Activated CD4-positive, CD25-positive, alpha-beta regulatory T cell treated with anti-CD3 and anti-CD28 coated beads, Interleukin-2, amount 50 U/mL, for 16 hours (primary cell): ENCODE measurements at regions not wholly inside any gene's neighbourhood (a gene's known extent, or its start where the extent isn't known, plus 50 kb on each side); places are given as distances from the start of the nearest gene placed in this dataset.
"Not testable (repeated sequence)": the region's sequence is repeated elsewhere in the genome, so short reads cannot be mapped to it uniquely, and the experiment has no call there.

Experiments
- DNase-seq: peaks from one replicate; pipeline ENCODE4 v3.0.0-alpha.2; 2020; ENCODE audit warnings: low read depth, low spot score

- DNase-seq: no peak
These were observed 133.2 kb downstream of the ADSS2 start for GRCh38 chr1:244318512-244318911.

DNA sequence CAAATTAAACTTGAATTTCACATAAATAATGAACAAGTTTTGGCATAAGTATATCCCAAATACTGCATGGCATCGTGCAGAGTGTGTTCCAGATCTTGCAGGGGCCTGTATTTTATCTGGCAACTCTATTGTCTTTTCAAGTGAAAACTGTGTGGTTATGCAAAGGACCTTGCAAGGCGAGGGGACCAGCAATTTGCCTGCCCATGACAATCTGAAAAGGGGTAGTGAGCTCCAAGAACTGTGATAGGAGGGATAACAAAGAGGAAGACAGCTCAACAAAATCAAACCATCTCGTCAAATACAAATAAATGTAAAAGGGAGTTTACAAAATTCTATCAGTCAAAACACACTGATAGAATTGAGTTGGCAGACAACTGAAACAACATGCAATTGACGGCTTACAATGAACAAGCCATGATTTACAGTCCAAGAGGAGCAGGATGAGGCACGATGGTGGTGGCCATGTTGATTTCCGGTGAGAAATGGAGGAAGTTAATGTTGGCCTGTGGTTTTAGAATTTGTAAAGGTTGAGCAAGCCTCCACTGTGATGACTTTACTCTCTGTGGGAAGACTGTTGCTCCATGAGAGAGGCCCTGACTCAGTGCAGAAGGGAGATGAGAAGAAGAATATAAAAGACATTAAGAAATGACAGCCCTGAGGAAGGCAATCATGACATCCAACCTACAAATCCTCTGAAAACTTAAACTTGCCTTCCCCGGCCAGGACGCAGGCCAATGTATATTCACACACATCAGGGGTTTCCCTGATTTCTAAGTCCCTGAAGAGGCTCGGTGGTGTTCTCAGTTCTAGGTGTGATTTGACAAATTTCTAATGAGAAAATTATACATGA is 132.2 kb downstream of the ADSS2 start:
- DNase-seq: no peak

DNA sequence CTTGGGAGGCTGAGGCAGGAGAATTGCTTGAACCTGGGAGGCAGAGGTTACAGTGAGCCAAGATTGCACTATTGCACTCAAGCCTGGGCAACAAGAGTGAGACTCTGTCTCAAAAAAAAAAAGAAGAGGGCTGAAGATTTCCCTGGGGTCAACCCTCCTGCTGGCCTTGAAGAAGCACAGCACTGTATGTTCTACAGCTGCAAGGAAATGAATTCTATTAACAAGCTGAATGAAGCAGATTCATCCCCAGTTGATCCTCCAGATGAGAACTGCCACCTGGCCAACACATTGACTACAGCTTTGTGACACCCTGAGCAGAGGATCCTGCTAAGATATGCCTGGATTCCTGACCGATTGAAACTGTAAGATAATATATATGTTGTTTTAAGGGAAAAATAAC is 129.5 kb downstream of the ADSS2 start:
- no peak for DNase-seq

- DNase-seq: no peak
These were observed 128.8 kb downstream of the ADSS2 start for GRCh38 chr1:244322791-244323521.

DNA sequence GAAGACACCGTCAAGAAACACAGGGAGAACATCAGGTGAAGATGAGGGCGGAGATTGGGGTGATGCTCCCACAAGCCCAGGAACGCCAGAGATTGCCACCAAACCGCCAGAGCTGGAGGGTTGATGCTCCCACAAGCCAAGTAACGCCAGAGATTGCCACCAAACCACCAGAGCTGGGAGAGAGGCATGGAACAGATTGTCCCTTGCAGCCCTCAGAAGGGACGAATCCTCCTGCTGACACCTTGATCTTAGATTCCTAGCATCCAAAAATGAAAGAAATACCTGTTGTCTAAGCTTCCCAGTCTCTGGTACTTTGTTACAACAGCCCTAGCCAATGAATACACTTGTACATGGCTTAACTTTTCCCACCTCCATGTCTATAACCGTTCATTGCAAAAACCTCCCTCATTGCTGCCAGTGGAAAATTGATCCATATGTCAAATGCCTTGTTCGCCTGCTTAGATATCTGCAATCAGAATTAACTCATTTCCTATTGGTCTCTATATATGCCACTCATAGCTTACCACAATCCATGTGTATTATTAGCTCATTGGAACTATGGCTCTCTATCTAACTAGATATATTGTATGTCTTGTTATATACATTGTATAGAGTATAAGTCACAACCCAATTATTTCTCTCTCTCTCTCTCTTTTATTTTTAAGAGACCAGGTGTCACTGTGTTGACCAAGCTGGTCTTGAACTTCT is 127.4 kb downstream of the ADSS2 start:
- DNase-seq: no peak

- DNase-seq: no peak
These were observed 126.5 kb downstream of the ADSS2 start for GRCh38 chr1:244325056-244325758.

DNA sequence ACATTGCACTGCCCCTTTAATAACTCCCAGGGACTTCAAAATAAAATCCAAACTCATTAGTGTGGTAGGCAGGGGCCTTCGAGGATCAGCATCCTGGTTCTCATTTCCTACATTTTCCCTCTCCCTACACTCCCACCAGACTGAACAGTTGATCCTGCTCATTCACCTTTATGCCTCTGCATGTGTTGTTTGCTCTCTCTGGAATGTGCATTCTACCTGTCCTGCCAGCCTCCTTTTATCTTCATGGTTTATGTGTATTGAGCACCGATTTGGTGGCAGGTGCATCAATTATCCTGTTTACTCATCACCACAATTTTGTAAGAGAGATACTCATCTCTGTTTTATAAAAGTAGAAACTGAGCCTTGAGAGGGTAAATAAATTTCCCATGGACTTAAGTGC is 125.0 kb downstream of the ADSS2 start:
- DNase-seq: no peak

GRCh38 chr1:244327533-244327932 is 124.2 kb downstream of the ADSS2 start:
- no peak for DNase-seq

- no peak for DNase-seq
These were observed 123.2 kb downstream of the ADSS2 start for GRCh38 chr1:244328476-244328875.

GRCh38 chr1:244329591-244330317 is 122.0 kb downstream of the ADSS2 start:
- no peak for DNase-seq

DNA sequence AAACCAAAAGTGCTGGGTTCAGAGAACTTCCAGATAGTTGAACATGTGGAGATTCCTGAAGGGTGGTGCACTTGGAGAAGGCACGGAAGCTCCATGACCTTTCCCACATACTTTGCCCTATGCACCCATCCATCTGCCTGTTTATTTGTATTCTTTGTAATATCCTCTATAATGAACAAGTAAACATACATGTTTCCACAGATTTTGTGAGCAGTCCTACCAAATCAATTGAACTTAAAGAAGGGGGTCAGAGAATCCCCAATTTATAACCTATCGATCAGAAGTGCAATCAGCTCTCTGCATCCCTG is 121.4 kb downstream of the ADSS2 start:
- no peak for DNase-seq

DNA sequence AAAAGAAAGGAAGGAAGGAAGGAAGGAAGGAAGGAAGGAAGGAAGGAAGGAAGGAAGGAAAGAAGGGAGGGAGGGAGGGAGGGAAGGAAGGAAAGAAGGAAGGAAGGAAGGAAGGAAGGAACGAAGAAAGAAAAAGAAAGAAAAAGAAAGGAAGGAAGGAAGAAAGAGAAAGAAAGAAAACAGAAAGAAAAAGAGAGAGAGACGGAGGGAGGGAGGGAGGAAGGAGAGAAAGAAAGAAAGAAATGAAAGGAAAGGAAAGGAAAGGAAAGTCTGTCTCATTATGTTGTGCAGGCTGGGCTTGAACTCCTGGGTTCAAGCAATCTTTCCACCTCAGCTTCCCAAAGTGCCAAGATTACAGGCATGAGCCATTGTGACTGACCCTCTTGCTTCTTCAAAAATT is 118.9 kb downstream of the ADSS2 start:
- not testable (repeated sequence) for DNase-seq

- DNase-seq: not testable (repeated sequence)
These were observed 117.4 kb downstream of the ADSS2 start for GRCh38 chr1:244334315-244334714.

GRCh38 chr1:244334842-244335241 is 116.9 kb downstream of the ADSS2 start:
- DNase-seq: not testable (repeated sequence)

DNA sequence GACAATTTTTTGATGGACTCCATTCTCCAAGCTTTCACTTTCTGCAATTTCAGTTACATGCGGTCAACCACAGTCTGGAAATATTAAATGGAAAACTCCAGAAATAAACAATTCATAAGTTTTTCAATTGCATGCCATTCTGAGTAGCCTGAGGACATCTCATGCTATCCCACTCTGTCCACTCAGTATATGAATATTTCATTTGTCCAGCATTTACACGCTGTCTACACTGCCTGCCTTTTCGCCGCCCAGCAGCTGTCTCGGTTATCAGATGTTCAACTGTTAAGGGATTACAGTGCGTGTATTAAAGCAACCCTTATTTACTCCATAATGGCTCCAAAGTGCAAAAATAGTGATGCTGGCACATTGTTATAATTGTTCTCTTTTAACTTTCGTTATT is 116.3 kb downstream of the ADSS2 start:
- DNase-seq: no peak

DNA sequence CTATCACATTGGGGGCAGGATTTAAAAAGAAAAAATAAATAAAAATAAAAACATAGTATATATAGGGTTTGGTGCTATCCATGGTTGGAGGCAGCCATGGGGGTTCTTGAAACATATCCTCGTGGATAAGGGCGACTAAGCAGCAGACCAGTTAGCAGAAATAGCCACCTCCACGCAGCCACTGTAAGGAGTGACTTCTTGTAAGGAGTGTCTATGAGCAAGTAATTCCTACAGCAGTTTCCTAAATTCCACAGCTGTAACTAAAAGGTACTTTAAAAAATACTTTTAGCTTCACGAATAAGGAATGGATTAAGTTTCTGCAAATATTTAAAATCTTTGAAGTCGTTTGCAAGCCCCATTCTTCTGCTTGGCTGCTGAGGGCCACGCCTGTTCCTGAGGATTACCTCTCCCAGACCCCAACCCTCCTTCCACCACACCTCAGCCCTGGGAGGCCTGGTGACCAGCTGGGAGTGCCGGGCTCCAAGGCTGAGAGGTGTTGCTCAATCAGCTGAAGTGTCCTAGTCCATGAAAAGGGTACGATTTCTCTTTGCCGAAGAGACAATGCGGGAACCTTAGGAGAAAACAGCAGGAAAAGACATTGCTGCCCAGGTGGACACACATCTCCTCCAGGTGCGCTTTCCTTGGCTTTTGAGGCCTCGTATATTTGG is 115.3 kb downstream of the ADSS2 start:
- no peak for DNase-seq

DNA sequence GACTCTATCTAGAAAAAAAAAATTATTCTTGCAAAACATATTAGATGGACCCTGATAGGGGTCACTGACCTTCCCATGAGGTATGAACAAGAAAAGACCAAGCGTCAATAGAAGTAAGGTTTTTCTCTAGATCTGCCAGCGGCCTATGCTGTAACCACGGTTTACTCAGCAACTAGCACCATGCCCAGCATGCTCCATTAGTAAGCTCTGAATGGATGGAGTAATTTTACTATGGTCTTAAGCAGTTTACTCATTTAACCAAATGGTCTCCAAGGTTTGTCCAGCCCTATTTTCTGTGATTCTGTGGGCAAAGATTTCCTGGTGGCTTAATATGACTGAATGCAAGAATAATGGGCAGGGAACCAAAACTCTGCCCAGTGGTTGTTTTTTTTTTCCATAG is 113.9 kb downstream of the ADSS2 start:
- no peak for DNase-seq

- no peak for DNase-seq
These were observed 112.5 kb downstream of the ADSS2 start for GRCh38 chr1:244339073-244339692.

- DNase-seq: no peak
These were observed 111.9 kb downstream of the ADSS2 start for GRCh38 chr1:244339776-244340175.

DNA sequence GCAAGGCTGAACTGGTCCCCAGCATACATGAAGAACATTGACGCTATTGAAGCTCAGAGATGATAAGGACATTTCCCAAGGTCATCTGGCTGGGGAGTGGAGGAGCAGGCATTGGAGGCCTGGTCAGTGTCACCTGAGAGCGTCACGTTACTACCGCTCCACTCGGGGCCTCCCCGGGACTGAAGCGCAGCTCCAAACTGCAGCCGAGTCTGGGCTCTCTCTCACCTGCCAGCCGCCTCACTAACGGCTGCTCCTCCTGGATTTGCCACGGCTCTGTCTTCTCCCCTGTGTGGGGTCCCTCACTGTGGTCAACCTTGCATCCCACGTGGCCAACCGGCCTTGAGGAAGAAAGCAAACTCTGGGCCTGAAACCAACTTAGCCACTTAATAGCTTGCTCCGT is 111.3 kb downstream of the ADSS2 start:
- no peak for DNase-seq
